Keratinocyte (primary cell): ENCODE measurements at regions not wholly inside any gene's neighbourhood (a gene's known extent, or its start where the extent isn't known, plus 50 kb on each side); places are given as distances from the start of the nearest gene placed in this dataset.

ENCODE experiments used
- EZH2 ChIP-seq: IDR thresholded peaks from one replicate; pipeline ENCODE4 v1.6.1; 2012; ENCODE audit warnings: inconsistent platforms, mild to moderate bottlenecking, low read length, moderate library complexity
- TF ChIP-seq, protein P1 (sequence below), 3 experiments: IDR thresholded peaks in 1 of 3; conservative IDR thresholded peaks in 1 of 3; optimal IDR thresholded peaks in 1 of 3; 2 replicates in 2 of 3; 3 replicates in 1 of 3; pipeline versions ENCODE3 to v1.5.1; 2011; ENCODE audit warnings: low read length in 3 of 3, mild to moderate bottlenecking in 3 of 3, moderate library complexity in 2 of 3, control low read depth in 1 of 3, inconsistent platforms in 1 of 3; ENCODE audit not compliant: insufficient read depth in 2 of 3; ENCODE audit errors: extremely low read depth in 1 of 3

DNA sequence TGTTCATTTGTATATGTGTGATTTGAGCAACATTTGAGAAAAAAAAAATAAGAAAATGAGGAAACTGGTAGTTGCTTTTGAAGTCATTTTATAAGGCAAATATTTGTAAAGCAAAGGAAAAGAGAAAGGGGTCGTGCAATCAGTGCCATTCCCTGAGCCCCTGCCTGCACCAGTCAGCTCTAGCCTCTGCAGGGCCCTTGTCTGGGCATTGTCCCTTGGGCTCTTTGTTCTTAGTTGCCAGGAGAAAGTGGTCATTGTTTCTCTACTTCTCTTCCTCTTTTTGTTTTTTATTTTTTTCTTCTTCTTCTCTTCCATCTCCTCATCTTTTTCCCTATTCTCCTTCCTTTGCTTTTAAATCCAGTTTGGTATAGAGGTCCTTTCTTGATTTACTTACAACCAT is 175.3 kb upstream of the CREB1 start:
- no peak for TF ChIP-seq EZH2
- TF ChIP-seq, protein P1, sequence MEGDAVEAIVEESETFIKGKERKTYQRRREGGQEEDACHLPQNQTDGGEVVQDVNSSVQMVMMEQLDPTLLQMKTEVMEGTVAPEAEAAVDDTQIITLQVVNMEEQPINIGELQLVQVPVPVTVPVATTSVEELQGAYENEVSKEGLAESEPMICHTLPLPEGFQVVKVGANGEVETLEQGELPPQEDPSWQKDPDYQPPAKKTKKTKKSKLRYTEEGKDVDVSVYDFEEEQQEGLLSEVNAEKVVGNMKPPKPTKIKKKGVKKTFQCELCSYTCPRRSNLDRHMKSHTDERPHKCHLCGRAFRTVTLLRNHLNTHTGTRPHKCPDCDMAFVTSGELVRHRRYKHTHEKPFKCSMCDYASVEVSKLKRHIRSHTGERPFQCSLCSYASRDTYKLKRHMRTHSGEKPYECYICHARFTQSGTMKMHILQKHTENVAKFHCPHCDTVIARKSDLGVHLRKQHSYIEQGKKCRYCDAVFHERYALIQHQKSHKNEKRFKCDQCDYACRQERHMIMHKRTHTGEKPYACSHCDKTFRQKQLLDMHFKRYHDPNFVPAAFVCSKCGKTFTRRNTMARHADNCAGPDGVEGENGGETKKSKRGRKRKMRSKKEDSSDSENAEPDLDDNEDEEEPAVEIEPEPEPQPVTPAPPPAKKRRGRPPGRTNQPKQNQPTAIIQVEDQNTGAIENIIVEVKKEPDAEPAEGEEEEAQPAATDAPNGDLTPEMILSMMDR (optimal IDR thresholded peaks at IDR 0.05 in 1 of 3, IDR thresholded peaks at IDR 0.05 in 1 of 3, conservative IDR thresholded peaks at IDR 0.05 in 1 of 3; ENCODE audit: extremely low read depth in 1 of 3, insufficient read depth in 2 of 3, low read length in 3 of 3) = no peak
